T-helper 1 cell treated with Interleukin-12 subunit alpha and Interleukin-12 subunit beta and Interleukin-4 antibody, amounts not matched to agents 30 ng/mL and 1 ng/mL, for 36 hours (primary cell): ENCODE measurements at regions not wholly inside any gene's neighbourhood (a gene's known extent, or its start where the extent isn't known, plus 50 kb on each side); places are given as distances from the start of the nearest gene placed in this dataset.

ENCODE experiments used
- intact Hi-C: fragments of 100-400 bp; cut with micrococcal nuclease; formaldehyde crosslinking; loops from one replicate; pipeline ENCODE4 v1.15.1; 2024

- intact Hi-C loops = no loop called here
Observed at GRCh38 chr10:78803710-78804109, 265.1 kb upstream of the ZMIZ1 start.

GRCh38 chr10:78804411-78805032 lies 264.2 kb upstream of the ZMIZ1 start:
- intact Hi-C loops = no loop called here

- intact Hi-C loops = no loop called here
Observed at GRCh38 chr10:78805176-78805575, 263.6 kb upstream of the ZMIZ1 start.

GRCh38 chr10:78806681-78807221 lies 262.0 kb upstream of the ZMIZ1 start:
- intact Hi-C loops = no loop called here

GRCh38 chr10:78807504-78808203 lies 261.1 kb upstream of the ZMIZ1 start:
- intact Hi-C loops = no loop called here

- intact Hi-C loops = no loop called here
Observed at GRCh38 chr10:78808286-78808685, 260.5 kb upstream of the ZMIZ1 start.

- intact Hi-C loops = no loop called here
Observed at GRCh38 chr10:78808736-78809367, 259.9 kb upstream of the ZMIZ1 start.

GRCh38 chr10:78811174-78811573 lies 257.6 kb upstream of the ZMIZ1 start:
- intact Hi-C loops = no loop called here

GRCh38 chr10:78812571-78813318 lies 256.0 kb upstream of the ZMIZ1 start:
- intact Hi-C loops = no loop called here

GRCh38 chr10:78813526-78813925 lies 255.2 kb upstream of the ZMIZ1 start:
- intact Hi-C loops = no loop called here

- intact Hi-C loops = no loop called here
Observed at GRCh38 chr10:78813998-78814399, 254.8 kb upstream of the ZMIZ1 start.

GRCh38 chr10:78814407-78814806 lies 254.4 kb upstream of the ZMIZ1 start:
- intact Hi-C loops = no loop called here

GRCh38 chr10:78815702-78816334 lies 252.9 kb upstream of the ZMIZ1 start:
- intact Hi-C loops = no loop called here

GRCh38 chr10:78817361-78817760 lies 251.4 kb upstream of the ZMIZ1 start:
- intact Hi-C loops = no loop called here

GRCh38 chr10:78817804-78818203 lies 251.0 kb upstream of the ZMIZ1 start:
- intact Hi-C loops = no loop called here

- intact Hi-C loops = no loop called here
Observed at GRCh38 chr10:78819361-78820006, 249.3 kb upstream of the ZMIZ1 start.

- intact Hi-C loops = no loop called here
Observed at GRCh38 chr10:78820007-78820362, 248.8 kb upstream of the ZMIZ1 start.

GRCh38 chr10:78821052-78821451 lies 247.7 kb upstream of the ZMIZ1 start:
- intact Hi-C loops = no loop called here

- intact Hi-C loops = no loop called here
Observed at GRCh38 chr10:78828647-78829539, 239.9 kb upstream of the ZMIZ1 start.

- intact Hi-C loops = no loop called here
Observed at GRCh38 chr10:78829565-78829964, 239.2 kb upstream of the ZMIZ1 start.
